Ovary (tissue), 3 donors: ENCODE measurements at regions not wholly inside any gene's neighbourhood (a gene's known extent, or its start where the extent isn't known, plus 50 kb on each side); places are given as distances from the start of the nearest gene placed in this dataset.

ENCODE experiments used
- CTCF ChIP-seq, 3 donors: fragments of 450-650 bp in 2 of 3; fragments of 200-600 bp in 1 of 3; IDR thresholded peaks; one replicate each; pipeline versions ENCODE4 v1.5.1 to v1.8.0; 2016 to 2022; ENCODE audit warnings: antibody characterized with exemption in 3 of 3, mild to moderate bottlenecking in 1 of 3
- POLR2A ChIP-seq: fragments of 450-650 bp; IDR thresholded peaks from one replicate; pipeline ENCODE4 v1.6.1; 2017; ENCODE audit warnings: antibody characterized with exemption, mild to moderate bottlenecking, moderate library complexity
- donor health status: DM: no; HTN: no; CAD: no.

- TF ChIP-seq POLR2A (no peak), CTCF (IDR thresholded peaks at IDR 0.05) (no peak)
Measured at GRCh38 chr2:184520441-184520840, 77.9 kb upstream of the ZNF804A start.
